NCI-H510A treated with DMSO at 0.1 percent for 48 hours (cell line): ENCODE measurements at regions not wholly inside any gene's neighbourhood (a gene's known extent, or its start where the extent isn't known, plus 50 kb on each side); places are given as distances from the start of the nearest gene placed in this dataset.
"Not testable (repeated sequence)": the region's sequence is repeated elsewhere in the genome, so short reads cannot be mapped to it uniquely, and the experiment has no call there.

Source experiments
- DNase-seq: peaks from one replicate; lab custom pipeline; 2025; lab: John Stamatoyannopoulos, UW

GRCh38 chr13:44303681-44304432 is 69.8 kb upstream of the SERP2 start:
- no peak for DNase-seq

- no peak for DNase-seq
Measured at GRCh38 chr13:44304433-44304725, 69.2 kb upstream of the SERP2 start.

- DNase-seq = no peak
Measured at GRCh38 chr13:44305286-44305685, 68.3 kb upstream of the SERP2 start.

GRCh38 chr13:44305917-44306370 is 67.7 kb upstream of the SERP2 start:
- no peak for DNase-seq

GRCh38 chr13:44306371-44307192 is 67.0 kb upstream of the SERP2 start:
- DNase-seq = peak; percentile 2

- no peak for DNase-seq
Measured at GRCh38 chr13:44307255-44307654, 66.4 kb upstream of the SERP2 start.

- no peak for DNase-seq
Measured at GRCh38 chr13:44307844-44308243, 65.8 kb upstream of the SERP2 start.

GRCh38 chr13:44308352-44308751 is 65.3 kb upstream of the SERP2 start:
- DNase-seq = no peak

GRCh38 chr13:44309794-44310757 is 63.5 kb upstream of the SERP2 start:
- no peak for DNase-seq

- no peak for DNase-seq
Measured at GRCh38 chr13:44311011-44311780, 62.4 kb upstream of the SERP2 start.

- DNase-seq = no peak
Measured at GRCh38 chr13:44312131-44312530, 61.5 kb upstream of the SERP2 start.

- no peak for DNase-seq
Measured at GRCh38 chr13:44312834-44313551, 60.6 kb upstream of the SERP2 start.

- no peak for DNase-seq
Measured at GRCh38 chr13:44313674-44314073, 60.0 kb upstream of the SERP2 start.

GRCh38 chr13:44314160-44314559 is 59.5 kb upstream of the SERP2 start:
- not testable (repeated sequence) for DNase-seq

- DNase-seq = no peak
Measured at GRCh38 chr13:44317752-44318151, 55.9 kb upstream of the SERP2 start.

GRCh38 chr13:44318161-44318560 is 55.5 kb upstream of the SERP2 start:
- no peak for DNase-seq

GRCh38 chr13:44320611-44321010 is 53.0 kb upstream of the SERP2 start:
- DNase-seq = no peak

GRCh38 chr13:44321961-44322360 is 51.7 kb upstream of the SERP2 start:
- no peak for DNase-seq

GRCh38 chr13:44322928-44323327 is 50.7 kb upstream of the SERP2 start:
- DNase-seq = no peak

GRCh38 chr13:44323754-44324153 is 49.9 kb upstream of the SERP2 start:
- DNase-seq = no peak
